ENCODE measurements at regions not wholly inside any gene's neighbourhood (a gene's known extent, or its start where the extent isn't known, plus 50 kb on each side); places are given as distances from the start of the nearest gene placed in this dataset.
"Not testable (repeated sequence)": the region's sequence is repeated elsewhere in the genome, so short reads cannot be mapped to it uniquely, and the experiment has no call there.

DNA sequence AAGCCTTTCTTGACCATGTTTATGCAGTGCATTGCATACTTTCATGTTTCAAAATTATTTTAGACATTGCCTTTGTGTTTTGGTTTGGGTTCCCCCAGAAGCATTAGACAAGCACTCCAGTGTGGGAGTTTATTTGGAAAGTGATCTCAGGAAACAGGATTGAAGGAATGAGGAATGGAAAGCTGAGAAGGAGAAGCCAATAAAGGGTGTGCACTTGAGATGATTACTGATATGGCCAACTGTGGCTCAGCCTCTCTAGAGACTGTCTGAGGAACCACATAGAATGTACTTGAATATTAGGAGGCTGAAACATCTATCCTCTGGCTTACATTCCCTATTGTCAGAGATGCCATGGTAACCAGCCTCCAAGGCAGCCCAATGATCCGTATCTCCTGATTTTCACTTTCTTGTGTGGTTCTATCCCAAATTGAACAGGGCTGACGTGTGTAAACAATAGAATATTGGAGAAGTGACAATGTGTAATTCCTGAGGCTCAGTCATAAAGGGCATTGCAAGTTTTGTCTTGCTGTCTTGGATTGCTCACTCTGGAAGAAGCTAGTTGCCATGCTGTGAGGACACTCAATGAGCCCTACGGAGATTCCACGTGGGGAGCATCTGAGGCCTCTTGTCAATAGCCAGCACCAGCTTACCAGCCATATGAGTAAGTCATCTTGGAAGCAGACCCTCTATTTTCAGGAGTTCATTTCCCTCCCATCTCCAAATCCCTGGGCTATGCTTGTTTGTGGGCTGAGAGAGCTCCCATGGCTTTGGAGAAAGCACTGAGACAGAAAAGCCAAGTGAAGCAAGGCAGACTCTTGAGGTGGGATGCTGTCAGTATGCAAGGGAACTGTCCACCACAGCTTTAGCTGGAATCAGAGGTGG lies 84.7 kb downstream of the SCN11A start:
- no peak for DNase-seq (ENCODE audit: low read depth)

- DNase-seq (ENCODE audit: low read depth) = no peak
Observed at GRCh38 chr3:38964646-38965045, 87.1 kb downstream of the SCN11A start.

DNA sequence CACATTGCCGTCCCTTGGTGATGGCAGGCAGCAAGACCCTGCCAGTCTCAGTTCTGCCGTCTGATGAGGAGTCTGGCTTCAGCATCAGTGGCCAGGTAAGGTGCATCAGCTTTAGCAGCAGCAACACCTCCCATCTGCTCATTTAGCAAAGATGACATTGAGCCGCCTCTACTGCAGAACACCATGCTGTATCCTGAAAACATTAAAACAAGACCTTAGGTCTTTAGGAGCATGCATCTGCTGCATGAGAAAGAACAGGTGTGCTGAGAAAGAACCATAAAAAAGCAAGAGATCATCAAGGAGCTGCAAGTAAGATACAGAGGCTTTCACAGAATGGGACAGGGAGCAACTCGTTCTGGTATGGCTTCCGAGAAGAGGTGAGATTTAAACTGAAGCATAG lies 87.5 kb downstream of the SCN11A start:
- no peak for DNase-seq (ENCODE audit: low read depth)

DNA sequence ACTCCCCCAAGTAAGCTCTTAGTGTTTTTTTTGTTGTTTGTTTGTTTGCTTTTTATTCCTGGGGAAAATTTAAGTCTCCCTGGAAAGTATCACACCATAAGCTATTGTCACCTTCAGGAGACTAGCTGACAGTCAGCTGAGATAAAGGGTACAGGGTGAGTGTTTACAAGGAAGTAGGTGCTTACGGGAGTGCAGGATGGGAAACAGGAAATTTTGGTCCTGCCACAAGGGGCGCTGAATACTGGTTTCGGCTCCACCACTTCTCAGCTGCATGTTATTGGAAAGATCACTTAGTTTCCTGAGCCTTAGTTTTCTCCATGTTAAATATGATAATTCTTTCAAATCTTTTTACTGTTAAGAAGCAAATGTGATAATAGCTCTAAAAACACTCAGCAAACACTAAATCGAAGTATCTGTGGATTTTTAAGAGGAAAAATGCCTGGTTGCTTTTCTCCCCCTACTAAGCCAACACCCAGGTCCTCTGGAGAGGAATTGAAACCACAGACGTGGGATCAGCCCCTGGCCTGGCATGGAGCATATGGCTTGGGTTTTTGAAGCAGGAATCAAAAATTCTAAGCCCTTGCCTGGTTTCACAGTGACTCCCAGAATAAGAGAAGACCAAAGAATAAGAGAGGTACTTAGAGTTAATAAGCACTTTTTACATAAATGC lies 90.7 kb downstream of the SCN11A start:
- peak; percentile 47 for DNase-seq (ENCODE audit: low read depth)

- no peak for DNase-seq (ENCODE audit: low read depth)
Observed at GRCh38 chr3:38960042-38960622, 91.6 kb downstream of the SCN11A start.

- DNase-seq (ENCODE audit: low read depth) = no peak
Observed at GRCh38 chr3:38958026-38958720, 93.6 kb downstream of the SCN11A start.

- no peak for DNase-seq (ENCODE audit: low read depth)
Observed at GRCh38 chr3:38957296-38957695, 94.4 kb downstream of the SCN11A start.

DNA sequence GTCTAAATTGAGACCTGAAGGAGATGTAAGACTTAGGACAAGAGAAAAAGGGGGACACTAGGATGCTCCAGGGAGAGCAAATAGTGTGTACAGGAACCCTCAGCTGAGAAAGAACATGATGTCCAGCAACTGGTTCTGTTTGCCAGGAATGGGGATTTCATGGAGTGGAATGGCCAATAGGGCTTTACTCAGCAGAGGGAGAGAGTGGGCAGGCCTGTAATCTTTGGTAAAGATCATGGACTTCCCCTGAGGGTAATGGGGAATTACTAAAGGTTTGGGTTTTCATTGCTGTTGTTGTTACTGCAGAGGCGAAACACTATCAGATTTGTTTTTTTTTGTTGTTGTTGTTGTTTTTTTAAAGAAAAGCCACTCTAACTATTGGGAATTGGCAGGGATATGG lies 99.0 kb downstream of the SCN11A start:
- DNase-seq (ENCODE audit: low read depth) = no peak

- DNase-seq (ENCODE audit: low read depth) = not testable (repeated sequence)
Observed at GRCh38 chr3:38951167-38951566, 100.6 kb downstream of the SCN11A start.

DNA sequence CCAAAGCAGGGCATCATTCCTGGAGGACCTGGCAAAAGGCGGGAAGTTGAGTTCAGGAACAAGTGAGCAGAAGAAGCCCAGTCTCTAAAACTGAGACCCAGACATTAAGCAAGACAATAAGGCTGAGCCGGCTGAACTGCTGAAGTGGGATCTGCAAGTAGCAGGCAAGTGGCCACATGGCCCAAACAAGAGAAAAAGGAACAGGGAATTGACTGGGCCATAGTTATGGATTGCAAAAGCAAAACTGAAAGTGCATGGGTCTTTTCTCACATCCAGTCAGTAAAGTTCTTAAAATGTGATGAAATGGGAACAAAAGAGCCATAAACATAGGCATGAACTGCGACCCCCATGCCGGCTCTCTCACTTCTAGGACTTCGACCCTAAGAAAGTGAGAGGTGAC lies 101.2 kb downstream of the SCN11A start:
- DNase-seq (ENCODE audit: low read depth) = no peak

- DNase-seq (ENCODE audit: low read depth) = no peak
Observed at GRCh38 chr3:38949994-38950393, 101.8 kb downstream of the SCN11A start.

- DNase-seq (ENCODE audit: low read depth) = no peak
Observed at GRCh38 chr3:38940394-38940793, 111.3 kb downstream of the SCN11A start.

DNA sequence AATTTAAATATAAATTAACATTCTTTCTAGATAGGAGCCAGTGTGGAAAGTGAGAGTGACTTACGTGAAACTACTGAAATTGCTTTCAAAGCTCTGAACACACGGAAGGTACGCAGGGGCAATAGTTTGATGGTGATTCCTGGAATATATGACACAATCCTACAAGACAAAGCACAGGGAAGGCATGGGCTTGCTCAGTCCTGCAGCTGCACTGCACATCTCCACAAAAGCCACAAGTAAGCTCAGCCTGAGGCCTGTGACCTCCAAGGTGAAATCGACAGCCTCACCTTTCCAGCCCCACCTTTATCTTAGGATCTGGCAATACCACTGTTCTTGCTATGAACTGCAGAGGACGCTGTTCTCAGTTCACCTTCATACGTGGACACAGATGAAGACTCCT lies 109.3 kb upstream of the SCN10A start:
- DNase-seq (ENCODE audit: low read depth) = no peak

- peak; percentile 15 for DNase-seq (ENCODE audit: low read depth)
Observed at GRCh38 chr3:38916706-38917105, 100.7 kb upstream of the SCN10A start.

- DNase-seq (ENCODE audit: low read depth) = peak; percentile 12
Observed at GRCh38 chr3:38907426-38907825, 91.4 kb upstream of the SCN10A start.

- no peak for DNase-seq (ENCODE audit: low read depth)
Observed at GRCh38 chr3:38890426-38890825, 74.4 kb upstream of the SCN10A start.

DNA sequence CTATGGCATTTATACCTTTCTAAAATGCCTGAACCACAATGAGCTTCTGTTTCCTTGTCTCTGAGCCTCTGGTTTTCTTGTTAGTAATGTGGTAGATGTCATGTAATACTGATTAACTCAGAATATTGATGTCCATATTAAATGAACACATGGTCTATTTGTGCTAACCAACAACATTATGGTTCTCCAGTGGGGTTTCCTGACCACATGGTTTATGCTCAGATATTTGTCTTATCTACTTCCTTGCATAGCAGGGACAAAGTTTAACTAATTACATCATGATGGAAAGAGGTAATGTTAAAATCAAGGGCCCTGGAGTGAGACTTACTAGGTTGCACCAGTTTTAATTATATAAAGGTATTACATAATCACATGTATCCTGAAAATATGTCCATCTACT lies 62.6 kb upstream of the SCN10A start:
- no peak for DNase-seq (ENCODE audit: low read depth)

Data from RPMI7951 (cell line).